Mammary epithelial cell (primary cell): ENCODE measurements at regions not wholly inside any gene's neighbourhood (a gene's known extent, or its start where the extent isn't known, plus 50 kb on each side); places are given as distances from the start of the nearest gene placed in this dataset.

Source experiments
- EZH2 ChIP-seq: IDR thresholded peaks from 2 replicates; pipeline ENCODE4 v1.6.1; 2012; ENCODE audit warnings: low read length, inconsistent platforms, borderline replicate concordance
- TF ChIP-seq, protein P1 (sequence below), 2 donors: IDR thresholded peaks in 1 of 2; conservative IDR thresholded peaks in 1 of 2; 2 replicates each; pipeline ENCODE4 v1.5.1; 2011 to 2012; ENCODE audit warnings: inconsistent platforms in 2 of 2, low read length in 2 of 2, mild to moderate bottlenecking in 2 of 2, control low read depth in 1 of 2, low read depth in 1 of 2; ENCODE audit not compliant: insufficient read depth in 1 of 2; ENCODE audit errors: extremely low read depth in 1 of 2

DNA sequence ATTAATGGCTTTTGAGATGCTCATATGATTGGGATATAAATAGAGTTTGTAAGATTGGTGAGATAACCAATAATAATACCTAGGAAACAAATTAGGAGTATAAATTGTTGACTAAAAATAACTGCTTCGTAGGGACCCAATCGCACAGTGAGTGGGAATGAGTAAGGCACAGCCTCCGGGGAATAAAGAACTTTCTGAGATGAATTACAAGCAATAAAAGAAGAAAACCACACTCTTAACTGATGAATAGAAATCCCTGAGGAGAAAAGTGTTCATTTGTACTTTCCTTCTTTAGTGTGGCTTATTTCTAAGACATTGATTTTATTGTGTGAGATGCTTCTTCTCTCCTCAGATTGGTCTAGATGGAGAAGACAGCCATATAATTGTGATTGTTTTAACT lies 443.4 kb upstream of the PRMT6 start:
- TF ChIP-seq, protein P1, sequence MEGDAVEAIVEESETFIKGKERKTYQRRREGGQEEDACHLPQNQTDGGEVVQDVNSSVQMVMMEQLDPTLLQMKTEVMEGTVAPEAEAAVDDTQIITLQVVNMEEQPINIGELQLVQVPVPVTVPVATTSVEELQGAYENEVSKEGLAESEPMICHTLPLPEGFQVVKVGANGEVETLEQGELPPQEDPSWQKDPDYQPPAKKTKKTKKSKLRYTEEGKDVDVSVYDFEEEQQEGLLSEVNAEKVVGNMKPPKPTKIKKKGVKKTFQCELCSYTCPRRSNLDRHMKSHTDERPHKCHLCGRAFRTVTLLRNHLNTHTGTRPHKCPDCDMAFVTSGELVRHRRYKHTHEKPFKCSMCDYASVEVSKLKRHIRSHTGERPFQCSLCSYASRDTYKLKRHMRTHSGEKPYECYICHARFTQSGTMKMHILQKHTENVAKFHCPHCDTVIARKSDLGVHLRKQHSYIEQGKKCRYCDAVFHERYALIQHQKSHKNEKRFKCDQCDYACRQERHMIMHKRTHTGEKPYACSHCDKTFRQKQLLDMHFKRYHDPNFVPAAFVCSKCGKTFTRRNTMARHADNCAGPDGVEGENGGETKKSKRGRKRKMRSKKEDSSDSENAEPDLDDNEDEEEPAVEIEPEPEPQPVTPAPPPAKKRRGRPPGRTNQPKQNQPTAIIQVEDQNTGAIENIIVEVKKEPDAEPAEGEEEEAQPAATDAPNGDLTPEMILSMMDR (conservative IDR thresholded peaks at IDR 0.05 in 1 of 2, IDR thresholded peaks at IDR 0.05 in 1 of 2; ENCODE audit: extremely low read depth in 1 of 2, insufficient read depth in 1 of 2, low read depth in 1 of 2, low read length in 2 of 2) = no peak
- no peak for TF ChIP-seq EZH2
